Endothelial cell of umbilical vein (primary cell): ENCODE measurements at regions not wholly inside any gene's neighbourhood (a gene's known extent, or its start where the extent isn't known, plus 50 kb on each side); places are given as distances from the start of the nearest gene placed in this dataset.

Experiments
- EZH2 ChIP-seq: IDR thresholded peaks from 2 replicates; pipeline ENCODE4 v1.6.1; 2012; ENCODE audit warnings: borderline replicate concordance, low read depth, mild to moderate bottlenecking, moderate library complexity, low read length, inconsistent platforms; ENCODE audit not compliant: severe bottlenecking
- FOS ChIP-seq: IDR thresholded peaks from 2 replicates; pipeline ENCODE4 v1.6.1; 2011; ENCODE audit warnings: mild to moderate bottlenecking, low read length, moderate library complexity, borderline replicate concordance; ENCODE audit not compliant: insufficient read depth
- GATA2 ChIP-seq: IDR thresholded peaks from 2 replicates; pipeline ENCODE4 v1.7.0; 2011; ENCODE audit warnings: low read depth, mild to moderate bottlenecking, moderate library complexity, mixed read lengths, low read length; ENCODE audit not compliant: insufficient read length, insufficient read depth
- JUN ChIP-seq: IDR thresholded peaks from 2 replicates; pipeline ENCODE4 v1.6.1; 2011; ENCODE audit warnings: borderline replicate concordance, low read depth; ENCODE audit not compliant: insufficient read length, insufficient read depth
- MYC ChIP-seq: IDR thresholded peaks from one replicate; pipeline ENCODE4 v1.6.1; 2011; ENCODE audit warnings: mild to moderate bottlenecking, low read depth, low read length
- POLR2A ChIP-seq: IDR thresholded peaks from 2 replicates; pipeline ENCODE4 v1.6.1; 2012; ENCODE audit warnings: low read depth, mild to moderate bottlenecking, control low read depth, low read length
- POLR2AphosphoS5 ChIP-seq: IDR thresholded peaks from 2 replicates; pipeline ENCODE4 v1.6.1; 2012; ENCODE audit warnings: low read depth, mild to moderate bottlenecking, control low read depth, low read length, moderate library complexity; ENCODE audit not compliant: insufficient read depth
- TF ChIP-seq, protein P1 (sequence below), 2 donors: IDR thresholded peaks; 1 replicate in 1 of 2; 2 replicates in 1 of 2; pipeline ENCODE4 v1.5.1; 2011; ENCODE audit warnings: low read length in 2 of 2, mild to moderate bottlenecking in 2 of 2, moderate library complexity in 2 of 2, control low read depth in 1 of 2, inconsistent platforms in 1 of 2, low read depth in 1 of 2; ENCODE audit not compliant: insufficient read depth in 1 of 2; ENCODE audit errors: extremely low read depth in 1 of 2
- TF ChIP-seq, protein P2 (sequence below): IDR thresholded peaks from 2 replicates; pipeline ENCODE4 v1.6.1; 2011; ENCODE audit not compliant: insufficient read depth, insufficient read length

DNA sequence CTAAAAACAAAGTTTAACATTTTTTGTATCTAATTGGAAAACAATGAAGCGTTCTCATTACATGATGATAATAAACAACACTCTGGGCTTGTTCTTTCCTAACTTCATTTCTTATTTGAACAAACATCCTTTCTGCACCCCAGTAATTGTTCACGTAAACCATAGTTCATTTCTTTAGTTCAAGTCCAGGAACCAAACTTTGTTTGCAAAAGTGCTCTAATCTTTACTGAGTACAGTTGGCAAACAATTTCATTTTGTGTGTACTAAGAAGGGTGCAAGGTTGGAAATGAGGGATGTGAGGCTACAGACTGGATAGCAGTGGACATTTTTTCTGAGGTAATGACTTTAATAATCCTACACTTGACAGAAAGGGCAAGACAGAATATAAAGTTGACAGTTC is 113.5 kb downstream of the NREP start:
- TF ChIP-seq, protein P1, sequence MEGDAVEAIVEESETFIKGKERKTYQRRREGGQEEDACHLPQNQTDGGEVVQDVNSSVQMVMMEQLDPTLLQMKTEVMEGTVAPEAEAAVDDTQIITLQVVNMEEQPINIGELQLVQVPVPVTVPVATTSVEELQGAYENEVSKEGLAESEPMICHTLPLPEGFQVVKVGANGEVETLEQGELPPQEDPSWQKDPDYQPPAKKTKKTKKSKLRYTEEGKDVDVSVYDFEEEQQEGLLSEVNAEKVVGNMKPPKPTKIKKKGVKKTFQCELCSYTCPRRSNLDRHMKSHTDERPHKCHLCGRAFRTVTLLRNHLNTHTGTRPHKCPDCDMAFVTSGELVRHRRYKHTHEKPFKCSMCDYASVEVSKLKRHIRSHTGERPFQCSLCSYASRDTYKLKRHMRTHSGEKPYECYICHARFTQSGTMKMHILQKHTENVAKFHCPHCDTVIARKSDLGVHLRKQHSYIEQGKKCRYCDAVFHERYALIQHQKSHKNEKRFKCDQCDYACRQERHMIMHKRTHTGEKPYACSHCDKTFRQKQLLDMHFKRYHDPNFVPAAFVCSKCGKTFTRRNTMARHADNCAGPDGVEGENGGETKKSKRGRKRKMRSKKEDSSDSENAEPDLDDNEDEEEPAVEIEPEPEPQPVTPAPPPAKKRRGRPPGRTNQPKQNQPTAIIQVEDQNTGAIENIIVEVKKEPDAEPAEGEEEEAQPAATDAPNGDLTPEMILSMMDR (IDR thresholded peaks at IDR 0.05; ENCODE audit: extremely low read depth in 1 of 2, insufficient read depth in 1 of 2, low read depth in 1 of 2, low read length in 2 of 2), result no peak
- TF ChIP-seq JUN, result no peak
- TF ChIP-seq POLR2A, result no peak
- TF ChIP-seq POLR2AphosphoS5, result no peak
- TF ChIP-seq, protein P2, sequence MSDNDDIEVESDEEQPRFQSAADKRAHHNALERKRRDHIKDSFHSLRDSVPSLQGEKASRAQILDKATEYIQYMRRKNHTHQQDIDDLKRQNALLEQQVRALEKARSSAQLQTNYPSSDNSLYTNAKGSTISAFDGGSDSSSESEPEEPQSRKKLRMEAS, result no peak
- TF ChIP-seq EZH2, result no peak
- no peak for TF ChIP-seq FOS
- TF ChIP-seq GATA2, result no peak
- no peak for TF ChIP-seq MYC
